Suprapubic skin (tissue), 3 donors: ENCODE measurements at regions not wholly inside any gene's neighbourhood (a gene's known extent, or its start where the extent isn't known, plus 50 kb on each side); places are given as distances from the start of the nearest gene placed in this dataset.

Source experiments
- EP300 ChIP-seq: sonication (generic); formaldehyde crosslinking; IDR thresholded peaks from one replicate; pipeline ENCODE4 v1.6.1; 2017; ENCODE audit warnings: antibody characterized with exemption
- POLR2A ChIP-seq, 2 donors: fragments of 450-650 bp; IDR thresholded peaks; one replicate each; pipeline ENCODE4 v1.6.1; 2017; ENCODE audit warnings: antibody characterized with exemption in 2 of 2, mild to moderate bottlenecking in 2 of 2, moderate library complexity in 2 of 2
- TF ChIP-seq, protein P1 (sequence below), 2 donors: fragments of 200-600 bp in 1 of 2; fragments of 450-650 bp in 1 of 2; sonication (generic) in 1 of 2; IDR thresholded peaks; one replicate each; pipeline ENCODE4 v1.5.1; 2016 to 2019; ENCODE audit warnings: antibody characterized with exemption in 2 of 2, mild to moderate bottlenecking in 1 of 2, moderate library complexity in 1 of 2

DNA sequence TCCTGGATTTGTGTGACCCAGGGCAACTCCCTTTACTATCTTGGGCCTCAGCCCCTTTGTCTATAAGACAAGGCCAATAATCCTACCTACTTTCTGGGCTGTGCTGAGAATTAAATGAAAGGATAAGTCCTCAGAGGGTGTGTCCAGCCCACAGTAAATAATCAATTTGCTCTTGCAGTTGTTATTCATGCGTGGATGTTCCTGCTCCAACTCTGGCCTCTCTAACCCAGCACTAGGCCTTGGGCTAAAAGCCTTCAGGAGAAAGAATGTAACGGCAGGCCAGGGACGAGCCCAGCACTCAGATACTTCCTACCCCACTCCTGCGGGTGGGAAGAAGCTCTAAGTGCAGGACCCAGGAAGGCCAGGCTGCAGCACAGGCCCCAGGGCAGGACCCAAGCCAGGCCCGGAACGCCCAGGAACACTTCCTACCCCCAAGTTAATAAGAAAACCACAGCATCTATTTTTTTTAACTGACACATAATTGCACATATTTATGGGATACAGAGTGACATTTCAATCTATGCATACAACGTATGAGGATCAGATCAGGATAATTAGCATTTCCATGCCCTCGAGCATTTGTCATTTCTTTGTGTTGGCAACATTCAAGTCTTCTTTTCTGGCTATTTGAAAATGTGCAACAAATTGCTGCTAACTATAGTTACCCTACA is 179.6 kb upstream of the RBPJ start:
- TF ChIP-seq, protein P1, sequence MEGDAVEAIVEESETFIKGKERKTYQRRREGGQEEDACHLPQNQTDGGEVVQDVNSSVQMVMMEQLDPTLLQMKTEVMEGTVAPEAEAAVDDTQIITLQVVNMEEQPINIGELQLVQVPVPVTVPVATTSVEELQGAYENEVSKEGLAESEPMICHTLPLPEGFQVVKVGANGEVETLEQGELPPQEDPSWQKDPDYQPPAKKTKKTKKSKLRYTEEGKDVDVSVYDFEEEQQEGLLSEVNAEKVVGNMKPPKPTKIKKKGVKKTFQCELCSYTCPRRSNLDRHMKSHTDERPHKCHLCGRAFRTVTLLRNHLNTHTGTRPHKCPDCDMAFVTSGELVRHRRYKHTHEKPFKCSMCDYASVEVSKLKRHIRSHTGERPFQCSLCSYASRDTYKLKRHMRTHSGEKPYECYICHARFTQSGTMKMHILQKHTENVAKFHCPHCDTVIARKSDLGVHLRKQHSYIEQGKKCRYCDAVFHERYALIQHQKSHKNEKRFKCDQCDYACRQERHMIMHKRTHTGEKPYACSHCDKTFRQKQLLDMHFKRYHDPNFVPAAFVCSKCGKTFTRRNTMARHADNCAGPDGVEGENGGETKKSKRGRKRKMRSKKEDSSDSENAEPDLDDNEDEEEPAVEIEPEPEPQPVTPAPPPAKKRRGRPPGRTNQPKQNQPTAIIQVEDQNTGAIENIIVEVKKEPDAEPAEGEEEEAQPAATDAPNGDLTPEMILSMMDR (IDR thresholded peaks at IDR 0.05): no peak
- no peak for TF ChIP-seq POLR2A (IDR thresholded peaks at IDR 0.05)
- no peak for TF ChIP-seq EP300
